Breast epithelium (tissue), 3 donors: ENCODE measurements at regions not wholly inside any gene's neighbourhood (a gene's known extent, or its start where the extent isn't known, plus 50 kb on each side); places are given as distances from the start of the nearest gene placed in this dataset.

Experiments used
- CTCF ChIP-seq, 3 donors: fragments of 450-650 bp; IDR thresholded peaks; one replicate each; pipeline ENCODE4 v1.5.1; 2016 to 2017; ENCODE audit warnings: antibody characterized with exemption in 3 of 3, mild to moderate bottlenecking in 3 of 3, moderate library complexity in 3 of 3
- POLR2A ChIP-seq: fragments of 450-650 bp; IDR thresholded peaks from one replicate; pipeline ENCODE4 v1.6.1; 2016; ENCODE audit warnings: antibody characterized with exemption, mild to moderate bottlenecking, moderate library complexity
- POLR2AphosphoS5 ChIP-seq, 3 donors: sonication (generic); formaldehyde crosslinking; IDR thresholded peaks; one replicate each; pipeline ENCODE4 v1.6.1; 2017; ENCODE audit warnings: antibody characterized with exemption in 3 of 3

GRCh38 chr9:134509281-134509680 is 132.3 kb upstream of the COL5A1 start:
- TF ChIP-seq CTCF (IDR thresholded peaks at IDR 0.05) (no peak), POLR2A (no peak), POLR2AphosphoS5 (IDR thresholded peaks at IDR 0.05) (no peak)
